Esophagus muscularis mucosa (tissue), 4 donors: ENCODE measurements at regions not wholly inside any gene's neighbourhood (a gene's known extent, or its start where the extent isn't known, plus 50 kb on each side); places are given as distances from the start of the nearest gene placed in this dataset.

ENCODE experiments used
- DNase-seq: peaks from one replicate; pipeline ENCODE4 v3.0.0-alpha.2; 2017; ENCODE audit errors: extremely low spot score
- H3K27ac ChIP-seq, 4 donors: fragments of 200-600 bp; sonication (generic); replicated peaks in 1 of 4; 1 replicate in 3 of 4; 2 replicates in 1 of 4; pipeline ENCODE4 v1.5.1; 2016 to 2019; ENCODE audit warnings: mild to moderate bottlenecking in 1 of 4
- H3K27me3 ChIP-seq, 4 donors: fragments of 200-600 bp; sonication (generic); one replicate each; pipeline versions ENCODE4 v1.5.1 to v1.6.0; 2016 to 2019
- H3K36me3 ChIP-seq, 4 donors: fragments of 200-600 bp; sonication (generic); one replicate each; pipeline ENCODE4 v1.5.1; 2016 to 2019
- H3K4me1 ChIP-seq, 4 donors: fragments of 200-600 bp; sonication (generic); one replicate each; pipeline ENCODE4 v1.5.1; 2016 to 2019
- H3K4me3 ChIP-seq, 4 donors: fragments of 200-600 bp; sonication (generic); 1 replicate in 2 of 4; 2 replicates in 2 of 4; pipeline ENCODE4 v1.5.1; 2016 to 2019; ENCODE audit warnings: mild to moderate bottlenecking in 4 of 4, moderate library complexity in 1 of 4
- H3K9me3 ChIP-seq, 4 donors: fragments of 200-600 bp; sonication (generic); 1 replicate in 3 of 4; 2 replicates in 1 of 4; pipeline ENCODE4 v1.5.1; 2016 to 2019
- EP300 ChIP-seq: sonication (generic); formaldehyde crosslinking; IDR thresholded peaks from one replicate; pipeline ENCODE4 v1.6.1; 2017; ENCODE audit warnings: antibody characterized with exemption
- POLR2A ChIP-seq: fragments of 450-650 bp; IDR thresholded peaks from one replicate; pipeline ENCODE4 v1.6.1; 2017; ENCODE audit warnings: antibody characterized with exemption, moderate library complexity, mild to moderate bottlenecking, low read depth
- POLR2AphosphoS5 ChIP-seq, 2 donors: sonication (generic); formaldehyde crosslinking; IDR thresholded peaks; one replicate each; pipeline ENCODE4 v1.6.1; 2017; ENCODE audit warnings: antibody characterized with exemption in 2 of 2
- WGBS: methylation state at CpG from one replicate; pipeline ENCODE4 v1.1.5; 2018; 5-methylcytosine and 5-hydroxymethylcytosine counted together
- intact Hi-C: fragments of 100-400 bp; cut with DNase I; formaldehyde crosslinking; loops from one replicate; pipeline ENCODE4 v1.15.1; 2023
- TF ChIP-seq, protein P1 (sequence below), 3 experiments: fragments of 200-600 bp in 2 of 3; fragments of 450-650 bp in 1 of 3; sonication (generic) in 2 of 3; IDR thresholded peaks; one replicate each; pipeline ENCODE4 v1.5.1; 2017 to 2019; ENCODE audit warnings: antibody characterized with exemption in 3 of 3, mild to moderate bottlenecking in 2 of 3, moderate library complexity in 1 of 3

DNA sequence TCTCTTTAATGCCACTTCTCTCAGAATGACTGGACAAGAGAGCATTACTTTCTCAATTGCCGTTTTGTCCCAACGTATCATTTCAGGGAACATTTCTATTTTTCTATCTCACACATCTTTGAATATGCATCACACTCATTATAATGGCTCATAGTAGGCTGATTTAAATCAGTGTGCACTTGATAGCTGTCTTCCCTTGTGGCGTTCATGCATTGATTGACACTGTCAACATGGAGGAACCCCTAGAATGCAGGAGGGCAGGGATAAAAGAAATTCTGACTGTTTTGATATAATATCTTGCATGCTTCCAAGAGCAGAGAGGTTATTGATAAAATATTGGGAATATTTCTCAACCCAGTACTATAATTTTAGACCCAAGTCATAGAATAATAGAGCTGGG lies 1528.9 kb upstream of the FLRT2 start:
- no peaks in the 10 kb centered on the region for H3K36me3 ChIP-seq
- no peaks in the 10 kb centered on the region for H3K4me1 ChIP-seq
- TF ChIP-seq POLR2AphosphoS5 (IDR thresholded peaks at IDR 0.05) (no peak), EP300 (no peak), POLR2A (no peak)
- no peak overlapping the region for H3K27ac ChIP-seq
- H3K27me3 ChIP-seq = no peaks in the 10 kb centered on the region
- intact Hi-C loops = no loop called here
- H3K4me3 ChIP-seq = no peak overlapping the region
- H3K9me3 ChIP-seq = no peaks in the 10 kb centered on the region
- no peak for DNase-seq
- WGBS = 92% methylated on average over 3 of the region's 3 CpGs

DNA sequence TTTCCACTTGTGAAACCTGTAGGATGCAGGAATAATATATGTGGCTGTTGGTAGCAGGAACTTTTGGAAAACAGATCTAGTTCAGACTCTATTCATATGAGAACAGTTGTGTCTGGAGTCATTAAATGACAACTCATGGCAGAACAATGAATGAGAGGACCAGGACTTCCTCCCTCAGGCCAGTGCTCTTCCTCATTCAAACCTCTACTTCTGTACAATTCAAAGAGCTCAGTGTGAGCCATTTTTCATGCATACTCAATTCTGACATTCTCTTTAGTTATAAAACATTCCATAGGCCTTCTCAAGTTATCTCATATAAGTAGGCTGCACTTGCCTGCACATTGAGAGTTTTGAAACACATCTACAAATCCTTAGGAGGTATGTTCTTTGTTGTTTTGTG lies 1526.6 kb upstream of the FLRT2 start:
- no peak for DNase-seq
- Histone ChIP-seq H3K9me3 (no peaks in the 10 kb centered on the region), H3K4me3 (no peak overlapping the region), H3K4me1 (no peaks in the 10 kb centered on the region), H3K36me3 (no peaks in the 10 kb centered on the region), H3K27me3 (no peaks in the 10 kb centered on the region), H3K27ac (no peak overlapping the region)
- TF ChIP-seq POLR2A (no peak), EP300 (no peak), POLR2AphosphoS5 (IDR thresholded peaks at IDR 0.05) (no peak)
- TF ChIP-seq, protein P1, sequence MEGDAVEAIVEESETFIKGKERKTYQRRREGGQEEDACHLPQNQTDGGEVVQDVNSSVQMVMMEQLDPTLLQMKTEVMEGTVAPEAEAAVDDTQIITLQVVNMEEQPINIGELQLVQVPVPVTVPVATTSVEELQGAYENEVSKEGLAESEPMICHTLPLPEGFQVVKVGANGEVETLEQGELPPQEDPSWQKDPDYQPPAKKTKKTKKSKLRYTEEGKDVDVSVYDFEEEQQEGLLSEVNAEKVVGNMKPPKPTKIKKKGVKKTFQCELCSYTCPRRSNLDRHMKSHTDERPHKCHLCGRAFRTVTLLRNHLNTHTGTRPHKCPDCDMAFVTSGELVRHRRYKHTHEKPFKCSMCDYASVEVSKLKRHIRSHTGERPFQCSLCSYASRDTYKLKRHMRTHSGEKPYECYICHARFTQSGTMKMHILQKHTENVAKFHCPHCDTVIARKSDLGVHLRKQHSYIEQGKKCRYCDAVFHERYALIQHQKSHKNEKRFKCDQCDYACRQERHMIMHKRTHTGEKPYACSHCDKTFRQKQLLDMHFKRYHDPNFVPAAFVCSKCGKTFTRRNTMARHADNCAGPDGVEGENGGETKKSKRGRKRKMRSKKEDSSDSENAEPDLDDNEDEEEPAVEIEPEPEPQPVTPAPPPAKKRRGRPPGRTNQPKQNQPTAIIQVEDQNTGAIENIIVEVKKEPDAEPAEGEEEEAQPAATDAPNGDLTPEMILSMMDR (IDR thresholded peaks at IDR 0.05) = no peak
- intact Hi-C loops = no loop called here

DNA sequence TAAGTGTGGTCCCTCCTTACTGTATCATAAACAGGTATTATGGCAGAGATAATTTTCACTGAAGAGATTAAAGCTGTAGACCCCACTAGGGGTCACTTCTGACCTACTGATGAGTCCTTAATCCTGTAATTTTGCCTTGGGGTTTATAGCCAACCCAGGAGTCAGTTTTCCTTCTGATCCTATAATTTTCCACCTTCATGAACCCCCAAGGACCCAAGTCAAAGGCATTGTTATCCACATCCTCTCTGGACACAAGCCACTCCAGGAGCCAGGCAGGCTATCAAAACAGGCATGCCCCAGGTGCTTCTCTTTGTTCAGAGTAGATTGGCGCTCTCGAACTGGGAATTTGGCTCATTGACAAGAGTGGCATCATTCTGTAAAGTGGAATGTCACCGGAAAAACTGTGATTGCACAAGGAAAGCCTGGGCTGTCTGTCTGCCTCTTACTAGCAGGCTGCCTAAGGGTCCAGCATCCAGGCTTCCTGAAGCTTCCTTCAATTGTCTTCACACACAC lies 1523.2 kb upstream of the FLRT2 start:
- 88% methylated on average over 3 of the region's 3 CpGs for WGBS
- Histone ChIP-seq H3K9me3 (no peaks in the 10 kb centered on the region), H3K27ac (no peak overlapping the region), H3K36me3 (no peaks in the 10 kb centered on the region), H3K4me1 (no peaks in the 10 kb centered on the region), H3K27me3 (no peaks in the 10 kb centered on the region), H3K4me3 (no peak overlapping the region)
- intact Hi-C loops = no loop called here
- TF ChIP-seq, protein P1 (IDR thresholded peaks at IDR 0.05) = no peak
- TF ChIP-seq POLR2A = no peak
- no peak for TF ChIP-seq EP300
- TF ChIP-seq POLR2AphosphoS5 (IDR thresholded peaks at IDR 0.05) = no peak
- no peak for DNase-seq

DNA sequence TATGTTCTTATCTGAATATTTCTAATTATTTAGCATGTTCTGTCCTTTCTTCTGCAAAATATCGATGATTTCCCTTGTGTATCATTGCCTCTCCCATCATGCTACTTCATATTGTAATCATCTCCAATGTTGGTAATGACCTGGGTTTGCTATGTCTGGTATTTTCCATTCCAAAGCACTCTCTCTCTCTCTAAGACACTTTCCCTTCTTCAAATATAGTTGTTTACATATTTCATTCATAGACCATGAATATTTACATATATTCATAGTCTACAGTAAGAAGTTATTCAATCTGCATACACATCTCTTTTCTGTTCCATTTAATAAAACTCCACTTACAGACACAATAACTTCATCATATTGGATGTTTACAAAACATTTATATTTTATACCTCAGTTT lies 1516.5 kb upstream of the FLRT2 start:
- WGBS = 86% methylated on average over 1 of the region's 1 CpG
- TF ChIP-seq POLR2AphosphoS5 (IDR thresholded peaks at IDR 0.05) = no peak
- Histone ChIP-seq H3K36me3 (no peaks in the 10 kb centered on the region), H3K27ac (no peak overlapping the region), H3K4me1 (no peaks in the 10 kb centered on the region), H3K9me3 (no peaks in the 10 kb centered on the region), H3K27me3 (no peaks in the 10 kb centered on the region), H3K4me3 (no peak overlapping the region)
- DNase-seq = no peak
- intact Hi-C loops = no loop called here

DNA sequence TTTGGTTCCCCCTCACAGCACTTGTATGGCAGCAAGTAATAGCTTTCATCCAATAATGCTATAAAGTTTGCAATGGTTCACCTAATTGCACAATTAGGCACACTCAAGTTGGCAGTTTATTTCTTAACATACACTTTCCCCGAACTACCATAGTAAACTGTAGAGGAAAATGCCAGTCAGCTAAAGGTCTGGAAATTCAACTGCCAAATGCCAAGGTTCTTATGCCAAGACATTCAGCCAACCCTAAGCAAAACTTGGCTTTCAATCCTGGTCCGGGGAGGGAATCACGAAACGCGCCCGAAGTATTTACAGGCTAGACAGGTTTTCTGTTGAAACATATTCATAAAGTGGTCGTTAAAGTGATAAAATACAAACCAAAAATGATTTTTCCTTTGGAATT lies 1512.4 kb upstream of the FLRT2 start:
- intact Hi-C loops = no loop called here
- H3K4me3 ChIP-seq = no peak overlapping the region
- H3K27ac ChIP-seq = no peak overlapping the region
- TF ChIP-seq POLR2AphosphoS5 (IDR thresholded peaks at IDR 0.05) (no peak), EP300 (no peak), POLR2A (no peak)
- TF ChIP-seq, protein P1 (IDR thresholded peaks at IDR 0.05) = no peak
- peaks cover 0 to 5% (median 0%) of the 10 kb centered on the region in 4 donors for H3K9me3 ChIP-seq
- no peaks in the 10 kb centered on the region for H3K4me1 ChIP-seq
- H3K36me3 ChIP-seq = no peaks in the 10 kb centered on the region
- no peak for DNase-seq
- 81% methylated on average over 7 of the region's 7 CpGs for WGBS
- H3K27me3 ChIP-seq = no peaks in the 10 kb centered on the region

DNA sequence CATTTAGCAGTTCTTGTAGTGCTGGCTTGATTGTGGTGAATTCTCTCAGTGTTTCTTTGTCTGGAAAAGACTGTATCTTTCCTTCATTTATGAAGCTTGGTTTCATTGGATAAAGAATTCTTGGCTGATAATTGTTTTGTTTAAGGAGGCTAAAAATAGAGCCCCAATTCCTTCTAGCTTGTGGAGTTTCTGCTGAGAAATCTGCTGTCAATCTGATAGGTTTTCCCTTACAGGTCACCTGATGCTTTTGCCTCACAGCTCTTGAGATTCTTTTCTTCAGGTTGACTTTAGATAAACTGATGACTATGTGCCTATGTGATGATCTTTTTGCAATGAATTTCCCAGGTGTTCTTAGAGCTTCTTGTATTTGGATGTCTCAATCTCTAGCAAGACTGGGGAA lies 1508.5 kb upstream of the FLRT2 start:
- H3K4me3 ChIP-seq = no peak overlapping the region
- H3K27ac ChIP-seq = no peak overlapping the region
- H3K9me3 ChIP-seq = peaks cover 0 to 5% (median 0%) of the 10 kb centered on the region in 4 donors
- TF ChIP-seq, protein P1 (IDR thresholded peaks at IDR 0.05) = no peak
- TF ChIP-seq POLR2AphosphoS5 (IDR thresholded peaks at IDR 0.05) = no peak
- TF ChIP-seq POLR2A = no peak
- TF ChIP-seq EP300 = no peak
- DNase-seq = no peak
- H3K36me3 ChIP-seq = no peaks in the 10 kb centered on the region
- no peaks in the 10 kb centered on the region for H3K27me3 ChIP-seq
- H3K4me1 ChIP-seq = no peaks in the 10 kb centered on the region
- intact Hi-C loops = no loop called here
